GM12892 (cell line): ENCODE measurements at regions not wholly inside any gene's neighbourhood (a gene's known extent, or its start where the extent isn't known, plus 50 kb on each side); places are given as distances from the start of the nearest gene placed in this dataset.

ENCODE experiments used
- POLR2AphosphoS5 ChIP-seq: IDR thresholded peaks from 2 replicates; pipeline ENCODE4 v1.6.1; 2011; ENCODE audit warnings: low read depth, low read length, control low read depth
- TAF1 ChIP-seq: IDR thresholded peaks from 2 replicates; pipeline ENCODE4 v1.6.1; 2011; ENCODE audit warnings: low read depth, mild to moderate bottlenecking, control low read depth, low read length, borderline replicate concordance

- TF ChIP-seq TAF1 (no peak), POLR2AphosphoS5 (no peak)
Observed at GRCh38 chr15:75114796-75115195, 86.9 kb upstream of the C15orf39 start.
